WTC11 (cell line): ENCODE measurements at regions not wholly inside any gene's neighbourhood (a gene's known extent, or its start where the extent isn't known, plus 50 kb on each side); places are given as distances from the start of the nearest gene placed in this dataset.

Experiments
- ATAC-seq: fragments of 200-7000 bp; cut with Tn5 transposase; 2 replicates; pipeline ENCODE4 v1.10.0; 2021; ENCODE audit warnings: mild to moderate bottlenecking, moderate library complexity
- CTCF ChIA-PET: fragments of 300-600 bp; sonication (Branson Sonifier 250); formaldehyde crosslinking; loops from one replicate; lab custom pipeline; 2021; ENCODE audit warnings: antibody characterized with exemption; lab: Charles Lee
- POLR2A ChIA-PET: fragments of 350-600 bp; sonication (Branson Sonifier 250); formaldehyde crosslinking; loops from one replicate; lab custom pipeline; 2021; ENCODE audit warnings: antibody characterized with exemption; lab: Charles Lee
- DNase-seq: peaks from one replicate; pipeline ENCODE4 v3.0.0; 2021; ENCODE audit warnings: low spot score
- H3K27ac Mint-ChIP-seq: 2 replicates; pipeline ENCODE4 v1.8.0; 2021; ENCODE audit warnings: mixed read lengths
- H3K27me3 Mint-ChIP-seq: 2 replicates; pipeline ENCODE4 v1.8.0; 2021; ENCODE audit warnings: low read depth, mild to moderate bottlenecking, moderate library complexity, mixed read lengths
- H3K36me3 Mint-ChIP-seq: 2 replicates; pipeline ENCODE4 v1.8.0; 2021; ENCODE audit warnings: mixed read lengths
- H3K4me1 Mint-ChIP-seq: 2 replicates; pipeline ENCODE4 v1.8.0; 2022; ENCODE audit warnings: mixed read lengths
- H3K4me3 Mint-ChIP-seq: 2 replicates; pipeline ENCODE4 v1.8.0; 2021; ENCODE audit warnings: mild to moderate bottlenecking, moderate library complexity, mixed read lengths
- H3K9me3 Mint-ChIP-seq: 2 replicates; pipeline ENCODE4 v1.8.0; 2021; ENCODE audit warnings: mixed read lengths
- CREB1 ChIP-seq: sonication (generic); formaldehyde crosslinking; IDR thresholded peaks from 2 replicates; pipeline ENCODE4 v1.8.0; 2023; ENCODE audit warnings: mild to moderate bottlenecking, missing genetic modification reagents
- CREM ChIP-seq: sonication (generic); formaldehyde crosslinking; IDR thresholded peaks from 2 replicates; pipeline ENCODE4 v1.8.1; 2022; ENCODE audit warnings: mild to moderate bottlenecking, missing genetic modification reagents, moderate library complexity
- ETV6 ChIP-seq: sonication (generic); formaldehyde crosslinking; IDR thresholded peaks from 2 replicates; pipeline ENCODE4 v1.8.1; 2022; ENCODE audit warnings: mild to moderate bottlenecking, missing genetic modification reagents
- FOXP4 ChIP-seq: sonication (generic); formaldehyde crosslinking; IDR thresholded peaks from 2 replicates; pipeline ENCODE4 v1.8.0; 2022; ENCODE audit warnings: mild to moderate bottlenecking, missing genetic modification reagents
- JAZF1 ChIP-seq: fragments of 250-450 bp; sonication (Bioruptor Pico); IDR thresholded peaks from 2 replicates; pipeline ENCODE4 v1.9.0; 2021; ENCODE audit warnings: moderate library complexity, mild to moderate bottlenecking, inconsistent platforms
- MXD4 ChIP-seq: fragments of 250-450 bp; sonication (Bioruptor Pico); IDR thresholded peaks from 2 replicates; pipeline ENCODE4 v1.8.0; 2021; ENCODE audit warnings: mild to moderate bottlenecking, moderate library complexity, borderline replicate concordance
- PRRX2 ChIP-seq: fragments of 250-450 bp; sonication (Bioruptor Pico); IDR thresholded peaks from 2 replicates; pipeline ENCODE4 v1.8.0; 2021; ENCODE audit warnings: mild to moderate bottlenecking
- SMAD4 ChIP-seq: sonication (generic); formaldehyde crosslinking; IDR thresholded peaks from 2 replicates; pipeline ENCODE4 v1.8.0; 2022; ENCODE audit warnings: mild to moderate bottlenecking, missing genetic modification reagents
- SOX15 ChIP-seq: fragments of 250-450 bp; sonication (Bioruptor Pico); IDR thresholded peaks from 2 replicates; pipeline ENCODE4 v1.9.0; 2021; ENCODE audit warnings: mild to moderate bottlenecking
- ZNF121 ChIP-seq: sonication (generic); formaldehyde crosslinking; IDR thresholded peaks from 2 replicates; pipeline ENCODE4 v1.8.0; 2023; ENCODE audit warnings: missing genetic modification reagents
- ZNF425 ChIP-seq: fragments of 250-450 bp; sonication (Bioruptor Pico); conservative IDR thresholded peaks from 2 replicates; pipeline ENCODE4 v1.9.0; 2021; ENCODE audit warnings: mild to moderate bottlenecking
- TF ChIP-seq, protein P1 (sequence below): fragments of 250-450 bp; sonication (Bioruptor Pico); IDR thresholded peaks from 2 replicates; pipeline ENCODE4 v1.8.0; 2021; ENCODE audit warnings: mild to moderate bottlenecking
- TF ChIP-seq, protein P2 (sequence below): fragments of 250-450 bp; sonication (Bioruptor Pico); IDR thresholded peaks from 2 replicates; pipeline ENCODE4 v1.9.0; 2021; ENCODE audit warnings: moderate library complexity, mild to moderate bottlenecking, inconsistent platforms, borderline replicate concordance
- TF ChIP-seq, protein P3 (sequence below): sonication (generic); formaldehyde crosslinking; IDR thresholded peaks from 2 replicates; pipeline ENCODE4 v1.8.1; 2023; ENCODE audit warnings: mild to moderate bottlenecking, missing genetic modification reagents, moderate library complexity
- TF ChIP-seq, protein P4 (sequence below): sonication (generic); formaldehyde crosslinking; IDR thresholded peaks from 2 replicates; pipeline ENCODE4 v1.8.1; 2023; ENCODE audit warnings: mild to moderate bottlenecking, missing genetic modification reagents
- TF ChIP-seq, protein P5 (sequence below): sonication (generic); formaldehyde crosslinking; IDR thresholded peaks from 2 replicates; pipeline ENCODE4 v1.8.1; 2023; ENCODE audit warnings: mild to moderate bottlenecking, missing genetic modification reagents, moderate library complexity
- TF ChIP-seq, protein P6 (sequence below): sonication (generic); formaldehyde crosslinking; IDR thresholded peaks from 2 replicates; pipeline ENCODE4 v1.8.0; 2023; ENCODE audit warnings: missing genetic modification reagents, mild to moderate bottlenecking, borderline replicate concordance

- TF ChIP-seq, protein P1, sequence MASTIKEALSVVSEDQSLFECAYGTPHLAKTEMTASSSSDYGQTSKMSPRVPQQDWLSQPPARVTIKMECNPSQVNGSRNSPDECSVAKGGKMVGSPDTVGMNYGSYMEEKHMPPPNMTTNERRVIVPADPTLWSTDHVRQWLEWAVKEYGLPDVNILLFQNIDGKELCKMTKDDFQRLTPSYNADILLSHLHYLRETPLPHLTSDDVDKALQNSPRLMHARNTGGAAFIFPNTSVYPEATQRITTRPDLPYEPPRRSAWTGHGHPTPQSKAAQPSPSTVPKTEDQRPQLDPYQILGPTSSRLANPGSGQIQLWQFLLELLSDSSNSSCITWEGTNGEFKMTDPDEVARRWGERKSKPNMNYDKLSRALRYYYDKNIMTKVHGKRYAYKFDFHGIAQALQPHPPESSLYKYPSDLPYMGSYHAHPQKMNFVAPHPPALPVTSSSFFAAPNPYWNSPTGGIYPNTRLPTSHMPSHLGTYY (CRISPR knock-in tag), result no peak
- TF ChIP-seq CREB1 (CRISPR knock-in tag) (no peak), ETV6 (no peak), JAZF1 (CRISPR knock-in tag) (no peak)
- TF ChIP-seq, protein P2, sequence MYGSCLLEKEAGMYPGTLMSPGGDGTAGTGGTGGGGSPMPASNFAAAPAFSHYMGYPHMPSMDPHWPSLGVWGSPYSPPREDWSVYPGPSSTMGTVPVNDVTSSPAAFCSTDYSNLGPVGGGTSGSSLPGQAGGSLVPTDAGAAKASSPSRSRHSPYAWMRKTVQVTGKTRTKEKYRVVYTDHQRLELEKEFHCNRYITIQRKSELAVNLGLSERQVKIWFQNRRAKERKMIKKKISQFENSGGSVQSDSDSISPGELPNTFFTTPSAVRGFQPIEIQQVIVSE (CRISPR knock-in tag), result no peak
Observed at GRCh38 chr6:139847457-139847813, 473.0 kb upstream of the CITED2 start (continued).

GRCh38 chr6:139846538-139847456, 472.3 kb upstream of the CITED2 start:
- TF ChIP-seq, protein P3, sequence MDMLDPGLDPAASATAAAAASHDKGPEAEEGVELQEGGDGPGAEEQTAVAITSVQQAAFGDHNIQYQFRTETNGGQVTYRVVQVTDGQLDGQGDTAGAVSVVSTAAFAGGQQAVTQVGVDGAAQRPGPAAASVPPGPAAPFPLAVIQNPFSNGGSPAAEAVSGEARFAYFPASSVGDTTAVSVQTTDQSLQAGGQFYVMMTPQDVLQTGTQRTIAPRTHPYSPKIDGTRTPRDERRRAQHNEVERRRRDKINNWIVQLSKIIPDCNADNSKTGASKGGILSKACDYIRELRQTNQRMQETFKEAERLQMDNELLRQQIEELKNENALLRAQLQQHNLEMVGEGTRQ, result peak; percentile 47; the same call in 1 of the 2 replicates
- TF ChIP-seq PRRX2 (CRISPR knock-in tag), result no peak
- ChIA-PET CTCF (no interaction called here), POLR2A (no interaction called here)
- Mint-ChIP-seq H3K9me3 (peaks cover 4% of the 10 kb centered on the region; the same call in 1 of the 2 replicates), H3K27me3 (no peaks in the 10 kb centered on the region), H3K27ac (peak overlapping the region; percentile 85; the same call in 1 of the 2 replicates), H3K4me3 (no peak overlapping the region), H3K4me1 (peaks cover 20% of the 10 kb centered on the region), H3K36me3 (no peaks in the 10 kb centered on the region)
- DNase-seq (peak; percentile 26), ATAC-seq (peak; percentile 98)

GRCh38 chr6:139844907-139845306, 470.5 kb upstream of the CITED2 start:
- Mint-ChIP-seq H3K4me1 (peaks cover 20% of the 10 kb centered on the region), H3K36me3 (no peaks in the 10 kb centered on the region), H3K9me3 (peaks cover 4% of the 10 kb centered on the region; the same call in 1 of the 2 replicates), H3K27ac (no peak overlapping the region), H3K4me3 (no peak overlapping the region), H3K27me3 (no peaks in the 10 kb centered on the region)
- CTCF ChIA-PET, result no interaction called here
- no peak for ATAC-seq
- no peak for DNase-seq
- POLR2A ChIA-PET, result interaction anchor here (0.6 kb wide), 1 partner anchor 11 kb away, joined by 3 read pairs; no protein-coding TSS in a partner anchor
- TF ChIP-seq ZNF425 (CRISPR knock-in tag), result no peak
- TF ChIP-seq, protein P4, sequence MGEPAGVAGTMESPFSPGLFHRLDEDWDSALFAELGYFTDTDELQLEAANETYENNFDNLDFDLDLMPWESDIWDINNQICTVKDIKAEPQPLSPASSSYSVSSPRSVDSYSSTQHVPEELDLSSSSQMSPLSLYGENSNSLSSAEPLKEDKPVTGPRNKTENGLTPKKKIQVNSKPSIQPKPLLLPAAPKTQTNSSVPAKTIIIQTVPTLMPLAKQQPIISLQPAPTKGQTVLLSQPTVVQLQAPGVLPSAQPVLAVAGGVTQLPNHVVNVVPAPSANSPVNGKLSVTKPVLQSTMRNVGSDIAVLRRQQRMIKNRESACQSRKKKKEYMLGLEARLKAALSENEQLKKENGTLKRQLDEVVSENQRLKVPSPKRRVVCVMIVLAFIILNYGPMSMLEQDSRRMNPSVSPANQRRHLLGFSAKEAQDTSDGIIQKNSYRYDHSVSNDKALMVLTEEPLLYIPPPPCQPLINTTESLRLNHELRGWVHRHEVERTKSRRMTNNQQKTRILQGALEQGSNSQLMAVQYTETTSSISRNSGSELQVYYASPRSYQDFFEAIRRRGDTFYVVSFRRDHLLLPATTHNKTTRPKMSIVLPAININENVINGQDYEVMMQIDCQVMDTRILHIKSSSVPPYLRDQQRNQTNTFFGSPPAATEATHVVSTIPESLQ (CRISPR knock-in tag), result no peak
- no peak for TF ChIP-seq SMAD4 (CRISPR knock-in tag)
- TF ChIP-seq ZNF121 (CRISPR knock-in tag), result no peak
- no peak for TF ChIP-seq CREM
- TF ChIP-seq MXD4 (CRISPR knock-in tag), result no peak
- TF ChIP-seq, protein P5, sequence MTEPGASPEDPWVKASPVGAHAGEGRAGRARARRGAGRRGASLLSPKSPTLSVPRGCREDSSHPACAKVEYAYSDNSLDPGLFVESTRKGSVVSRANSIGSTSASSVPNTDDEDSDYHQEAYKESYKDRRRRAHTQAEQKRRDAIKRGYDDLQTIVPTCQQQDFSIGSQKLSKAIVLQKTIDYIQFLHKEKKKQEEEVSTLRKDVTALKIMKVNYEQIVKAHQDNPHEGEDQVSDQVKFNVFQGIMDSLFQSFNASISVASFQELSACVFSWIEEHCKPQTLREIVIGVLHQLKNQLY (CRISPR knock-in tag), result no peak
- TF ChIP-seq, protein P6, sequence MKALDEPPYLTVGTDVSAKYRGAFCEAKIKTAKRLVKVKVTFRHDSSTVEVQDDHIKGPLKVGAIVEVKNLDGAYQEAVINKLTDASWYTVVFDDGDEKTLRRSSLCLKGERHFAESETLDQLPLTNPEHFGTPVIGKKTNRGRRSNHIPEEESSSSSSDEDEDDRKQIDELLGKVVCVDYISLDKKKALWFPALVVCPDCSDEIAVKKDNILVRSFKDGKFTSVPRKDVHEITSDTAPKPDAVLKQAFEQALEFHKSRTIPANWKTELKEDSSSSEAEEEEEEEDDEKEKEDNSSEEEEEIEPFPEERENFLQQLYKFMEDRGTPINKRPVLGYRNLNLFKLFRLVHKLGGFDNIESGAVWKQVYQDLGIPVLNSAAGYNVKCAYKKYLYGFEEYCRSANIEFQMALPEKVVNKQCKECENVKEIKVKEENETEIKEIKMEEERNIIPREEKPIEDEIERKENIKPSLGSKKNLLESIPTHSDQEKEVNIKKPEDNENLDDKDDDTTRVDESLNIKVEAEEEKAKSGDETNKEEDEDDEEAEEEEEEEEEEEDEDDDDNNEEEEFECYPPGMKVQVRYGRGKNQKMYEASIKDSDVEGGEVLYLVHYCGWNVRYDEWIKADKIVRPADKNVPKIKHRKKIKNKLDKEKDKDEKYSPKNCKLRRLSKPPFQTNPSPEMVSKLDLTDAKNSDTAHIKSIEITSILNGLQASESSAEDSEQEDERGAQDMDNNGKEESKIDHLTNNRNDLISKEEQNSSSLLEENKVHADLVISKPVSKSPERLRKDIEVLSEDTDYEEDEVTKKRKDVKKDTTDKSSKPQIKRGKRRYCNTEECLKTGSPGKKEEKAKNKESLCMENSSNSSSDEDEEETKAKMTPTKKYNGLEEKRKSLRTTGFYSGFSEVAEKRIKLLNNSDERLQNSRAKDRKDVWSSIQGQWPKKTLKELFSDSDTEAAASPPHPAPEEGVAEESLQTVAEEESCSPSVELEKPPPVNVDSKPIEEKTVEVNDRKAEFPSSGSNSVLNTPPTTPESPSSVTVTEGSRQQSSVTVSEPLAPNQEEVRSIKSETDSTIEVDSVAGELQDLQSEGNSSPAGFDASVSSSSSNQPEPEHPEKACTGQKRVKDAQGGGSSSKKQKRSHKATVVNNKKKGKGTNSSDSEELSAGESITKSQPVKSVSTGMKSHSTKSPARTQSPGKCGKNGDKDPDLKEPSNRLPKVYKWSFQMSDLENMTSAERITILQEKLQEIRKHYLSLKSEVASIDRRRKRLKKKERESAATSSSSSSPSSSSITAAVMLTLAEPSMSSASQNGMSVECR, result no peak
- TF ChIP-seq SOX15 (CRISPR knock-in tag), result no peak
- no peak for TF ChIP-seq FOXP4 (CRISPR knock-in tag)
